ENCODE measurements at regions not wholly inside any gene's neighbourhood (a gene's known extent, or its start where the extent isn't known, plus 50 kb on each side); places are given as distances from the start of the nearest gene placed in this dataset.
"Not testable (repeated sequence)": the region's sequence is repeated elsewhere in the genome, so short reads cannot be mapped to it uniquely, and the experiment has no call there.

- intact Hi-C loops (cut with DNase I) = no loop called here
- FAIRE-seq (no peak), DNase-seq (no peak)
- H3K36me3 ChIP-seq (ENCODE audit: control insufficient read depth in 2 of 3, insufficient read depth in 3 of 3, low read length in 3 of 3) = no peaks in the 10 kb centered on the region
- no peaks in the 10 kb centered on the region for H3K4me1 ChIP-seq (ENCODE audit: control insufficient read depth in 2 of 3, insufficient read depth in 2 of 3, low read depth in 1 of 3, low read length in 3 of 3)
- TF ChIP-seq, protein P1, sequence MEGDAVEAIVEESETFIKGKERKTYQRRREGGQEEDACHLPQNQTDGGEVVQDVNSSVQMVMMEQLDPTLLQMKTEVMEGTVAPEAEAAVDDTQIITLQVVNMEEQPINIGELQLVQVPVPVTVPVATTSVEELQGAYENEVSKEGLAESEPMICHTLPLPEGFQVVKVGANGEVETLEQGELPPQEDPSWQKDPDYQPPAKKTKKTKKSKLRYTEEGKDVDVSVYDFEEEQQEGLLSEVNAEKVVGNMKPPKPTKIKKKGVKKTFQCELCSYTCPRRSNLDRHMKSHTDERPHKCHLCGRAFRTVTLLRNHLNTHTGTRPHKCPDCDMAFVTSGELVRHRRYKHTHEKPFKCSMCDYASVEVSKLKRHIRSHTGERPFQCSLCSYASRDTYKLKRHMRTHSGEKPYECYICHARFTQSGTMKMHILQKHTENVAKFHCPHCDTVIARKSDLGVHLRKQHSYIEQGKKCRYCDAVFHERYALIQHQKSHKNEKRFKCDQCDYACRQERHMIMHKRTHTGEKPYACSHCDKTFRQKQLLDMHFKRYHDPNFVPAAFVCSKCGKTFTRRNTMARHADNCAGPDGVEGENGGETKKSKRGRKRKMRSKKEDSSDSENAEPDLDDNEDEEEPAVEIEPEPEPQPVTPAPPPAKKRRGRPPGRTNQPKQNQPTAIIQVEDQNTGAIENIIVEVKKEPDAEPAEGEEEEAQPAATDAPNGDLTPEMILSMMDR (IDR thresholded peaks at IDR 0.05; ENCODE audit: borderline replicate concordance, extremely low read depth, insufficient read depth) = no peak
- H3K4me3 ChIP-seq (ENCODE audit: low read length in 3 of 3) = no peak overlapping the region
- H3K9ac ChIP-seq (ENCODE audit: low read length in 3 of 3) = no peak overlapping the region
- no peaks in the 10 kb centered on the region for H3K9me3 ChIP-seq (ENCODE audit: control insufficient read depth in 2 of 3, insufficient read depth in 1 of 3, low read length in 3 of 3)
- H3K27ac ChIP-seq (ENCODE audit: low read depth in 2 of 2, low read length in 2 of 2) = no peak overlapping the region
- no peaks in the 10 kb centered on the region for H3K27me3 ChIP-seq (ENCODE audit: control insufficient read depth, insufficient read depth, low read length)
Measured at GRCh38 chr3:78260388-78260787, 1220.5 kb downstream of the ROBO2 start.

DNA sequence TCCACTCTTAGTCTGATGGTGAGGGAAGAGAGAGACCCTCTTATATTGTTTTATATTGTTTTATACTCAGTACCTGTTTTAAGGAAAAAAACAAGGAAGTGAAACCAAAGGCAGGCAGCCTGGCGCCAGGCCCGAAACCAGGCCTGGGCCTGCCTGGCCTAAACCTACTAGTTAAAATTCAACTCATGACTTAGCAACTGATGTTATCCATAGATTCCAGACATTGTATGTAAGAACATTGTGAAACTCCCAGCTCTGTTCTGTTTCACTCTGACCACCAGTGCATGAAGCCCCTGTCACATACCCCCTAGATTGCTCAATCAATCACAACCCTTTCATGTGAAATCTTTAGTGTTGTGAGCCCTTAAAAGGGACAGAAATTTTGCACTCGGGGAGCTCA lies 1226.7 kb downstream of the ROBO2 start:
- H3K27ac ChIP-seq (ENCODE audit: low read depth in 2 of 2, low read length in 2 of 2); DNase-seq; H3K36me3 ChIP-seq (ENCODE audit: control insufficient read depth in 2 of 3, insufficient read depth in 3 of 3, low read length in 3 of 3); intact Hi-C loops (cut with DNase I); H3K9ac ChIP-seq (ENCODE audit: low read length in 3 of 3); H3K27me3 ChIP-seq (ENCODE audit: control insufficient read depth, insufficient read depth, low read length); H3K4me3 ChIP-seq (ENCODE audit: low read length in 3 of 3); FAIRE-seq; H3K4me1 ChIP-seq (ENCODE audit: control insufficient read depth in 2 of 3, insufficient read depth in 2 of 3, low read depth in 1 of 3, low read length in 3 of 3): not testable (repeated sequence)
- peaks cover 0 to 14% (median 0%) of the 10 kb centered on the region in 3 donors for H3K9me3 ChIP-seq (ENCODE audit: control insufficient read depth in 2 of 3, insufficient read depth in 1 of 3, low read length in 3 of 3)

DNA sequence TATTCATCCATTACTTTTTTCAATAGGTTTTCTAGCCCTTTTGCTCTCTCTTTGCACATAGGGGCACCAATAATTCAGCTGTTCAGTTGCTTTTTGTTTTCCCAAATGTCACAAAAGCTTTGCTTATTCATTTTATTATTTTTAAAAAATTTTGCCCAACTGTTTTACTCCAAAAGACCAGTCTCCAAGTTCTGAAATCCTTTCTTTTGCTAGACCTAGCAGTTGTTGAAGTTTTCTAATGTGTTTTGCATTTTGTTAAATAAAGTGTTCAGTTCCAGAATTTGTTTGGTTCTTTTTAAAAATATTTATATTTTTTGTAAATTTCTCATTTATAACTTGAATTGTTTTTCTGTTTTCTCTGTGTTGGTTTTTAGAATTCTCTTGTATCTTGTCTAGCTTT lies 1227.3 kb downstream of the ROBO2 start:
- Histone ChIP-seq H3K27me3 (ENCODE audit: control insufficient read depth, insufficient read depth, low read length) (no peaks in the 10 kb centered on the region), H3K27ac (ENCODE audit: low read depth in 2 of 2, low read length in 2 of 2) (no peak overlapping the region), H3K4me1 (ENCODE audit: control insufficient read depth in 2 of 3, insufficient read depth in 2 of 3, low read depth in 1 of 3, low read length in 3 of 3) (no peaks in the 10 kb centered on the region), H3K4me3 (ENCODE audit: low read length in 3 of 3) (no peak overlapping the region), H3K36me3 (ENCODE audit: control insufficient read depth in 2 of 3, insufficient read depth in 3 of 3, low read length in 3 of 3) (no peaks in the 10 kb centered on the region), H3K9me3 (ENCODE audit: control insufficient read depth in 2 of 3, insufficient read depth in 1 of 3, low read length in 3 of 3) (peaks cover 0 to 14% (median 0%) of the 10 kb centered on the region in 3 donors), H3K9ac (ENCODE audit: low read length in 3 of 3) (no peak overlapping the region)
- DNase-seq = no peak
- no peak for FAIRE-seq
- intact Hi-C loops (cut with DNase I) = no loop called here
- TF ChIP-seq, protein P1 (IDR thresholded peaks at IDR 0.05; ENCODE audit: borderline replicate concordance, extremely low read depth, insufficient read depth) = no peak

- FAIRE-seq = no peak
- no peak overlapping the region for H3K4me3 ChIP-seq (ENCODE audit: low read length in 3 of 3)
- no peaks in the 10 kb centered on the region for H3K4me1 ChIP-seq (ENCODE audit: control insufficient read depth in 2 of 3, insufficient read depth in 2 of 3, low read depth in 1 of 3, low read length in 3 of 3)
- peak in 1 of 5 donors; percentile 46 for DNase-seq
- H3K9ac ChIP-seq (ENCODE audit: low read length in 3 of 3) = no peak overlapping the region
- no peaks in the 10 kb centered on the region for H3K27me3 ChIP-seq (ENCODE audit: control insufficient read depth, insufficient read depth, low read length)
- peaks cover 0 to 14% (median 0%) of the 10 kb centered on the region in 3 donors for H3K9me3 ChIP-seq (ENCODE audit: control insufficient read depth in 2 of 3, insufficient read depth in 1 of 3, low read length in 3 of 3)
- no peaks in the 10 kb centered on the region for H3K36me3 ChIP-seq (ENCODE audit: control insufficient read depth in 2 of 3, insufficient read depth in 3 of 3, low read length in 3 of 3)
- intact Hi-C loops (cut with DNase I) = no loop called here
- TF ChIP-seq, protein P1 (IDR thresholded peaks at IDR 0.05; ENCODE audit: borderline replicate concordance, extremely low read depth, insufficient read depth) = no peak
- H3K27ac ChIP-seq (ENCODE audit: low read depth in 2 of 2, low read length in 2 of 2) = no peak overlapping the region
Measured at GRCh38 chr3:78268087-78268486, 1228.2 kb downstream of the ROBO2 start.
